LNCaP clone FGC (cell line): ENCODE measurements at regions not wholly inside any gene's neighbourhood (a gene's known extent, or its start where the extent isn't known, plus 50 kb on each side); places are given as distances from the start of the nearest gene placed in this dataset.

Source experiments
- DNase-seq: peaks from one replicate; pipeline ENCODE4 v3.0.0-alpha.2; 2011; ENCODE audit warnings: low read depth
- H3K4me3 ChIP-seq: 2 replicates; pipeline ENCODE4 v1.5.1; 2011; ENCODE audit warnings: mild to moderate bottlenecking, low read depth, low read length, control low read depth
- TF ChIP-seq, protein P1 (sequence below): IDR thresholded peaks from 2 replicates; pipeline ENCODE4 v1.5.1; 2012; ENCODE audit warnings: mild to moderate bottlenecking; ENCODE audit not compliant: control insufficient read depth, insufficient read depth; ENCODE audit errors: extremely low read depth

- TF ChIP-seq, protein P1, sequence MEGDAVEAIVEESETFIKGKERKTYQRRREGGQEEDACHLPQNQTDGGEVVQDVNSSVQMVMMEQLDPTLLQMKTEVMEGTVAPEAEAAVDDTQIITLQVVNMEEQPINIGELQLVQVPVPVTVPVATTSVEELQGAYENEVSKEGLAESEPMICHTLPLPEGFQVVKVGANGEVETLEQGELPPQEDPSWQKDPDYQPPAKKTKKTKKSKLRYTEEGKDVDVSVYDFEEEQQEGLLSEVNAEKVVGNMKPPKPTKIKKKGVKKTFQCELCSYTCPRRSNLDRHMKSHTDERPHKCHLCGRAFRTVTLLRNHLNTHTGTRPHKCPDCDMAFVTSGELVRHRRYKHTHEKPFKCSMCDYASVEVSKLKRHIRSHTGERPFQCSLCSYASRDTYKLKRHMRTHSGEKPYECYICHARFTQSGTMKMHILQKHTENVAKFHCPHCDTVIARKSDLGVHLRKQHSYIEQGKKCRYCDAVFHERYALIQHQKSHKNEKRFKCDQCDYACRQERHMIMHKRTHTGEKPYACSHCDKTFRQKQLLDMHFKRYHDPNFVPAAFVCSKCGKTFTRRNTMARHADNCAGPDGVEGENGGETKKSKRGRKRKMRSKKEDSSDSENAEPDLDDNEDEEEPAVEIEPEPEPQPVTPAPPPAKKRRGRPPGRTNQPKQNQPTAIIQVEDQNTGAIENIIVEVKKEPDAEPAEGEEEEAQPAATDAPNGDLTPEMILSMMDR: no peak
- no peak for DNase-seq
- no peak overlapping the region for H3K4me3 ChIP-seq
Observed at GRCh38 chr16:82248012-82248656, 78.1 kb upstream of the MPHOSPH6 start.

DNA sequence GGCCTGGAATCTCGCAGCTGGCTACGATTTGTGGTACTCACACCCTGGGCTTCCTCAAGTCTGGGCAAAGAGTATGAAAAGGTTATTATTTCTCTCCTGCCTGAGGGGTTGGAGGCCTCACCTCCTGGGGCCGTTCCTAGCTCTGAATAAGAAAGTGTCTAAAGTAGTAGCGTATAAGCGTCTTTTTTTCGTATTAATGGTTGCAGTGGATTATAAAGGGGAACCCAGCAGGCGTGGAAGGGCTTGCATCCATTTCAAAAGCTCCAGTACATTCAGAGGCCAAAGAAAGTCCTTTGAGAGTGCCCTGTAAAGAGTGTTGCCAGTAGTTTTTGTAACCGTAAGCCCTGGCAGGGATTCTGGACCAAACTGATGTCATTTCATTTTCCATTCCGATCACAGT, 72.2 kb upstream of the MPHOSPH6 start:
- no peak for DNase-seq
- H3K4me3 ChIP-seq: no peak overlapping the region
- TF ChIP-seq, protein P1: no peak

- H3K4me3 ChIP-seq: no peak overlapping the region
- no peak for DNase-seq
- TF ChIP-seq, protein P1: no peak
Observed at GRCh38 chr16:82241469-82242052, 71.5 kb upstream of the MPHOSPH6 start.

- no peak for DNase-seq
- no peak overlapping the region for H3K4me3 ChIP-seq
- TF ChIP-seq, protein P1: no peak
Observed at GRCh38 chr16:82240111-82240510, 70.1 kb upstream of the MPHOSPH6 start.

DNA sequence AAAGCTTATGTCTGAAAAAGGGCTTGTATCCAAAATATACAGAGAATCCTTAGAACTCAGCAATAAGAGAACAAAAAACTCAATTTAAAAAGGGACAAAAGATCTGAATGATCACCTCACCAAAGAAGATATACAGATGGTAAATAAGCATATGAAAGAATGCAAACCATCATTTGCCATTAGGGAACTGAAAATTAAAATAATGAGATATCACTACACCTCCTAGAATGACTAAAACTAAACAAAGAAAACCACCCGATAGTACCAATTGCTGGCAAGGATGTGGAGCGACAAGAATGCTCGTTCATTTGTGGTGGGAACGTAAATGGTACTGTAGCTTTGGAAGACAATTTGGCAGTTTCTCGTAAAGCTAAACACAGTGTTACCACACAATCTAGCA, 66.9 kb upstream of the MPHOSPH6 start:
- no peak overlapping the region for H3K4me3 ChIP-seq
- TF ChIP-seq, protein P1: no peak
- DNase-seq: no peak

DNA sequence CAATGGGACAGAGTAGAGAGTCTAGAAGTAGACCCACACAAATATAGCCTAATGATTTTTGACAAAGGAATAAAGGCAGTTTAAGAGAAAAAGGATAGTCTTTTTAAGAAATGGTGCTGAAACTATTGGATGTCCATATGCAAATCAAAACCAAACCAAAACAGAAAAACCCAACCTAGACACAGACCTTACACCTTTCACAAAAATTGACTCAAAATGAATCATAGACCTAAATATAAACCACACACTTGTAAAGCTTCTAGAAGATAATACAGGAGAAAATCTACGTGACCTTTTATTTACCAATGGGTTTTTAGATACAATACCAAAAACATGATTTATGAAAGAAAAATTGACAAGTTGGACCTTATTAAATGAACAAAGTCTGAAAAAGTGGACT, 66.4 kb upstream of the MPHOSPH6 start:
- no peak for DNase-seq

More for the DNA sequence above, 66.4 kb upstream of the MPHOSPH6 start:
- no peak overlapping the region for H3K4me3 ChIP-seq
- TF ChIP-seq, protein P1: no peak
